Retinal pigment epithelial cell (primary cell): ENCODE measurements at regions not wholly inside any gene's neighbourhood (a gene's known extent, or its start where the extent isn't known, plus 50 kb on each side); places are given as distances from the start of the nearest gene placed in this dataset.

ENCODE experiments used
- DNase-seq: peaks from one replicate; pipeline ENCODE4 v3.0.0-alpha.2; 2010; ENCODE audit warnings: low read depth
- H3K4me3 ChIP-seq: 2 replicates; pipeline ENCODE4 v1.5.1; 2011; ENCODE audit warnings: mild to moderate bottlenecking, low read length, control low read depth, moderate library complexity
- CTCF ChIP-seq: conservative IDR thresholded peaks from 2 replicates; pipeline ENCODE4 v1.5.1; 2011; ENCODE audit warnings: low read depth, low read length, control low read depth, inconsistent platforms

DNA sequence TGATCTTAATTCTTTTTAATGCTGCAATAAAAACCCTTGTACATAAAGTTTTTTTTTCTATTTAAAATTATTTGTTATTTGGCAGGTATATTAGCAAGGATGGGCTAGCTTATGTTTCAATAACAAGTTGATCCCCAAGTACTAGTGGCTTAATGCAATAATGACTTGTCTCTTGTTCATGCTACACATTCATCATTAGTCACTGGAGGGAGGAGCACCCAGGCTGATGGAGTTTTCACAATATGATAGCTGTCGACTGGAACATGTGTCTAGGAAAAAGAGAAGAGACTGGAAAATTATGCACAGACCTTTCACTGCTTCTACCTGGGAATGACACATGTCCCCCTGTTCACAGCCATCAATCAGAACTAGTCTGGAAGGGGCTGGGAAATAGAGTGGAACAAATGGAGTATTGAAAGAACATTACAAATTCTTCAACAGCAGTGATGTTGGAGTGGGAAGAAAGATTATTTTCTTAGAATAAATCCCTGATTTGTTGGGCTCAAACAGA lies 387.9 kb upstream of the RPS6KA3 start:
- DNase-seq = no peak
- no peak overlapping the region for H3K4me3 ChIP-seq
- TF ChIP-seq CTCF = no peak

DNA sequence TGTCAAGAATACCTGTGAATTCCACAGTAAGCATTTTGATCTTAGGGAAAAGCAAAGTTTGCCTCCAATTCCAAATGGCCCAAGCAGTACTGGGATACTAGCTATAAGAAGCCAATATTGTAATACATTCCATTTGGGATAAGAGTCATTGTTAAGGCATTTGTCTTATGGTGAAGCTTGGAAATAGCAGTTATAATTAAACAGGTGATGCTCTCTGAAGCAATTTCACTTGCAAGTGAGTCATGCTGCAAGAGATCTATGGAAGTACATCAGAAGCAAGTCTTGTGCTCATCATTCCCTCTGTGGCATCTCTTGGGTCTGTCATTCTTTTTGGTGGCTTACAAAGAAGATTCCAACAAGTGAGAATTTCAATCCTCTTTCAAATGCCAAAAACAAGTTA lies 386.4 kb upstream of the RPS6KA3 start:
- H3K4me3 ChIP-seq = no peak overlapping the region
- no peak for TF ChIP-seq CTCF
- DNase-seq = no peak

DNA sequence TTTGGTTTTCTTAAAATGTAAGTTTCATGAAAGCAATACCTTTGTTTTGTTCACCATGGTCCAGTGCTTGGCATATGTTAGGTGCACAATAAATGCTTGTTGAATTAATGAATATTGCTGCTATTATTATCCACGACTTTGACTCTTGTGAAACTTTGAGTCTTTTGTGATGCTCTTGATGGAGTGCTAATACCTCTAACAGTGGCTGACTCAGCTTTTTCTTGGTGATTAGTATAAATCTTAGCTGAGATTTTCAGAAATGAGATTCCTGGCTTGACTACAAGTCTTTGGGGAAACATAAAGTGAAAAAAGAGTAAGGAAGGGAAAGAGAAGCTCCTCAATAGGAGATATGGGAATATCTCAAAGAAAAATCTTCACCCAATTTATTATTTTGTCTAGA lies 375.2 kb upstream of the RPS6KA3 start:
- TF ChIP-seq CTCF = no peak
- no peak overlapping the region for H3K4me3 ChIP-seq
- no peak for DNase-seq

DNA sequence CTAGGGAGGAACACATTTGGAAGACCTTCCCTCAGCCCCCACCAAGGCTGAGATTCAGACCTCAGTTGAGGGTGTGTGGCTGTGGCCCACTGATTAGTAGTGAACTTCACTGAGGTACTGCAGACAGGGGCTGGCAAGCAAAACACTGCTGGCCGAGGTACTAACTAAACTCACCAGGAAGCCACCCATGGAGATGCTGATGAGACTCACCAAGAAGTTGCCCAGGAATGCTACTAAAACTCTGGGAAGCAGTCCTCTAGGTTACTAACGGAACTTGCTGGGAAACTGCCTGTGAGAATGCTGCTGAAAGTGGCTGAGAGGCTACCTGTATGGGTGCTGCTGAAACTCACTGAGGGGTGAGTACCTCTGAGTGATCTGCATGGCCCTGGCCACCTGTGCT lies 372.4 kb upstream of the RPS6KA3 start:
- no peak for TF ChIP-seq CTCF
- DNase-seq = no peak
- no peak overlapping the region for H3K4me3 ChIP-seq

DNA sequence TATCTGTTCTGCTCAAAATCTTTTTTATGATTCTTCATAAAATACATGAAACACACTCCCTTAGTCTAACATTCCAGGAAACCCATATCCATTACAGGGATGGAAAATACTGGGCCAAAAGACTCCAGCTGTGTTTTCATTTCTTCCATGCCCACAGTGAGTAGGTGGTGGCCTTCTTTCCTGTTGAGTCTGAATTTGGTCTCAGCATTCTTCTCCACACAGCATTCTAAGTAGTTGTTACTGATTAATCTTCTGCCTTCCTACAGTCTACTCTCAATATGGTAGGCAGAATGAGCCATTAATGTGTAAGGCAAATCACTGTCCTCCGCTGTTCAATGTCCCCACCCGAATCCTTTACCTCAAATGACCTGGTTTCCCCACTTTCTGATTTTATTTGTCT lies 370.6 kb upstream of the RPS6KA3 start:
- DNase-seq = no peak
- H3K4me3 ChIP-seq = no peak overlapping the region
- TF ChIP-seq CTCF = no peak

GRCh38 chrX:20633451-20633850 lies 366.7 kb upstream of the RPS6KA3 start:
- TF ChIP-seq CTCF = no peak
- DNase-seq = no peak
- no peak overlapping the region for H3K4me3 ChIP-seq

GRCh38 chrX:20623448-20623847 lies 356.7 kb upstream of the RPS6KA3 start:
- no peak for DNase-seq
- no peak for TF ChIP-seq CTCF
- no peak overlapping the region for H3K4me3 ChIP-seq
